PC-9 (cell line): ENCODE measurements at regions not wholly inside any gene's neighbourhood (a gene's known extent, or its start where the extent isn't known, plus 50 kb on each side); places are given as distances from the start of the nearest gene placed in this dataset.

Source experiments
- BruUV-seq: library from RNA; stranded (reverse); fragments of 400-500 nt; replicated peaks from 2 replicates; lab custom pipeline; 2021; lab: Mats Ljungman, UMichigan
- CTCF ChIA-PET: fragments of 300-600 bp; sonication (Branson Sonifier 250); formaldehyde crosslinking; loops from one replicate; lab custom pipeline; 2022; ENCODE audit warnings: antibody characterized with exemption; lab: Charles Lee
- POLR2A ChIA-PET: fragments of 300-600 bp; sonication (Branson Sonifier 250); formaldehyde crosslinking; loops from one replicate; lab custom pipeline; 2022; ENCODE audit warnings: antibody characterized with exemption; ENCODE audit not compliant: unreplicated experiment; lab: Charles Lee
- DNase-seq, 2 experiments: peaks; one replicate each; pipeline versions ENCODE4 v3.0.0 to v3.0.0-alpha.2; 2015 to 2022; ENCODE audit warnings: mixed read lengths in 1 of 2
- H2AFZ ChIP-seq: fragments of 200-600 bp; sonication (generic); 2 replicates; pipeline ENCODE4 v1.8.1; 2017; ENCODE audit warnings: antibody characterized with exemption
- H3F3A ChIP-seq: fragments of 200-600 bp; sonication (generic); 2 replicates; pipeline ENCODE4 v1.8.1; 2017; ENCODE audit warnings: antibody characterized with exemption, mild to moderate bottlenecking, low read depth; ENCODE audit not compliant: insufficient read depth
- H3K27ac ChIP-seq: fragments of 200-600 bp; sonication (generic); 2 replicates; pipeline ENCODE4 v1.6.1; 2016; ENCODE audit warnings: mixed run types
- H3K27me3 ChIP-seq: fragments of 200-600 bp; sonication (generic); 2 replicates; pipeline ENCODE4 v1.6.1; 2016; ENCODE audit warnings: low read depth, mixed run types; ENCODE audit not compliant: insufficient read depth
- H3K36me3 ChIP-seq: fragments of 200-600 bp; sonication (generic); 2 replicates; pipeline ENCODE4 v1.6.1; 2016; ENCODE audit warnings: low read depth, mixed run types
- H3K4me1 ChIP-seq: fragments of 200-600 bp; sonication (generic); replicated peaks from 2 replicates; pipeline ENCODE4 v1.6.1; 2016; ENCODE audit warnings: mixed run types; ENCODE audit not compliant: insufficient read depth
- H3K4me2 ChIP-seq: fragments of 200-600 bp; sonication (generic); 2 replicates; pipeline ENCODE4 v1.6.1; 2017; ENCODE audit warnings: mixed run types
- H3K4me3 ChIP-seq: fragments of 200-600 bp; sonication (generic); 2 replicates; pipeline ENCODE4 v1.6.1; 2016; ENCODE audit warnings: mixed run types
- H3K79me2 ChIP-seq: fragments of 200-600 bp; sonication (generic); 2 replicates; pipeline ENCODE4 v1.6.1; 2017; ENCODE audit warnings: low read depth, mixed run types
- H3K9me2 ChIP-seq: fragments of 200-600 bp; sonication (generic); 2 replicates; pipeline ENCODE4 v1.8.1; 2017; ENCODE audit warnings: mild to moderate bottlenecking; ENCODE audit not compliant: insufficient read depth
- H3K9me3 ChIP-seq: fragments of 200-600 bp; sonication (generic); 2 replicates; pipeline ENCODE4 v1.8.1; 2016; ENCODE audit warnings: low read depth; ENCODE audit not compliant: insufficient read depth
- H4K20me1 ChIP-seq: fragments of 200-600 bp; sonication (generic); 2 replicates; pipeline ENCODE4 v1.8.1; 2017; ENCODE audit not compliant: insufficient read depth
- CTCF ChIP-seq: fragments of 200-600 bp; sonication (generic); conservative IDR thresholded peaks from 2 replicates; pipeline ENCODE4 v1.6.1; 2017; ENCODE audit warnings: mixed run types, antibody characterized with exemption, mild to moderate bottlenecking, moderate library complexity
- EZH2 ChIP-seq: fragments of 200-600 bp; sonication (generic); IDR thresholded peaks from 2 replicates; pipeline ENCODE4 v1.8.0; 2017; ENCODE audit warnings: antibody characterized with exemption, low read depth
- intact Hi-C: fragments of 100-400 bp; cut with micrococcal nuclease; formaldehyde crosslinking; loops from one replicate; pipeline ENCODE4 v1.10.0; 2022; ENCODE audit not compliant: unreplicated experiment

GRCh38 chr22:48310740-48311139, 1516.9 kb downstream of the BRD1 start:
- DNase-seq = no peak
- no peaks in the 10 kb centered on the region for H3K4me1 ChIP-seq
- CTCF ChIA-PET = no interaction called here
- intact Hi-C loops = no loop called here
- H2AFZ ChIP-seq = no peak overlapping the region
- no peaks in the 10 kb centered on the region for H3K9me2 ChIP-seq
- POLR2A ChIA-PET = no interaction called here
- no peaks in the 10 kb centered on the region for H3K36me3 ChIP-seq
- no peak for TF ChIP-seq CTCF
- no peak for TF ChIP-seq EZH2
- H3K4me3 ChIP-seq = no peak overlapping the region
- H3K9me3 ChIP-seq = no peaks in the 10 kb centered on the region
- no peak overlapping the region for H3K4me2 ChIP-seq
- H3K79me2 ChIP-seq = no peaks in the 10 kb centered on the region
- H3K27me3 ChIP-seq = peaks cover 78% of the 10 kb centered on the region
- H3F3A ChIP-seq = no peaks in the 10 kb centered on the region
- H4K20me1 ChIP-seq = no peaks in the 10 kb centered on the region
- no TSS peak for BruUV-seq
- no peak overlapping the region for H3K27ac ChIP-seq

GRCh38 chr22:48310289-48310688, 1517.4 kb downstream of the BRD1 start:
- no peak for TF ChIP-seq CTCF
- TF ChIP-seq EZH2 = no peak
- H4K20me1 ChIP-seq = no peaks in the 10 kb centered on the region
- ChIA-PET POLR2A (no interaction called here), CTCF (no interaction called here)
- no peaks in the 10 kb centered on the region for H3K79me2 ChIP-seq
- no peaks in the 10 kb centered on the region for H3K9me3 ChIP-seq
- H3F3A ChIP-seq = no peaks in the 10 kb centered on the region
- no peak for DNase-seq
- H3K4me1 ChIP-seq = no peaks in the 10 kb centered on the region
- no peaks in the 10 kb centered on the region for H3K36me3 ChIP-seq
- intact Hi-C loops = no loop called here
- H3K9me2 ChIP-seq = no peaks in the 10 kb centered on the region
- no peak overlapping the region for H2AFZ ChIP-seq
- H3K27me3 ChIP-seq = peaks cover 78% of the 10 kb centered on the region
- BruUV-seq = no TSS peak
- H3K27ac ChIP-seq = no peak overlapping the region
- no peak overlapping the region for H3K4me2 ChIP-seq
- H3K4me3 ChIP-seq = no peak overlapping the region

GRCh38 chr22:48309836-48310235, 1517.8 kb downstream of the BRD1 start:
- no peaks in the 10 kb centered on the region for H3K9me2 ChIP-seq
- no peak for TF ChIP-seq CTCF
- no peak for TF ChIP-seq EZH2
- H2AFZ ChIP-seq = no peak overlapping the region
- intact Hi-C loops = no loop called here
- no peaks in the 10 kb centered on the region for H3F3A ChIP-seq
- H3K27ac ChIP-seq = no peak overlapping the region
- no TSS peak for BruUV-seq
- H3K4me1 ChIP-seq = no peaks in the 10 kb centered on the region
- peaks cover 78% of the 10 kb centered on the region for H3K27me3 ChIP-seq
- POLR2A ChIA-PET = no interaction called here
- no peaks in the 10 kb centered on the region for H4K20me1 ChIP-seq
- H3K79me2 ChIP-seq = no peaks in the 10 kb centered on the region
- CTCF ChIA-PET = no interaction called here
- no peak overlapping the region for H3K4me2 ChIP-seq
- no peaks in the 10 kb centered on the region for H3K36me3 ChIP-seq
- no peaks in the 10 kb centered on the region for H3K9me3 ChIP-seq
- H3K4me3 ChIP-seq = no peak overlapping the region
- no peak for DNase-seq
